Activated B cell treated with CpG ODN at 0.5 μM for 24 hours (primary cell): ENCODE measurements at regions not wholly inside any gene's neighbourhood (a gene's known extent, or its start where the extent isn't known, plus 50 kb on each side); places are given as distances from the start of the nearest gene placed in this dataset.

Experiments used
- ATAC-seq: fragments of 200-7000 bp; cut with Tn5 transposase; one replicate; pipeline ENCODE4 v1.10.0; 2021; ENCODE audit warnings: low read depth, mild to moderate bottlenecking, moderate library complexity
- CTCF ChIA-PET: fragments of 350-600 bp; sonication (Branson Sonifier 250); formaldehyde crosslinking; loops from one replicate; lab custom pipeline; 2021; ENCODE audit warnings: antibody characterized with exemption; lab: Charles Lee
- POLR2A ChIA-PET: fragments of 350-600 bp; sonication (Branson Sonifier 250); formaldehyde crosslinking; loops from one replicate; lab custom pipeline; 2021; ENCODE audit warnings: antibody characterized with exemption; lab: Charles Lee
- DNase-seq: peaks from one replicate; pipeline ENCODE4 v3.0.0; 2022
- H3K27ac Mint-ChIP-seq: one replicate; pipeline ENCODE4 v1.8.0; 2020; ENCODE audit warnings: mixed read lengths
- H3K27me3 Mint-ChIP-seq: one replicate; pipeline ENCODE4 v1.8.0; 2021; ENCODE audit warnings: mixed read lengths
- H3K36me3 Mint-ChIP-seq: one replicate; pipeline ENCODE4 v1.8.0; 2021; ENCODE audit warnings: low read depth, mixed read lengths
- H3K4me1 Mint-ChIP-seq: one replicate; pipeline ENCODE4 v1.8.0; 2021; ENCODE audit warnings: mixed read lengths
- H3K4me3 Mint-ChIP-seq: one replicate; pipeline ENCODE4 v1.8.0; 2020; ENCODE audit warnings: mild to moderate bottlenecking, mixed read lengths
- H3K9me3 Mint-ChIP-seq: one replicate; pipeline ENCODE4 v1.8.0; 2020; ENCODE audit warnings: mixed read lengths
- intact Hi-C: fragments of 100-400 bp; cut with micrococcal nuclease; formaldehyde crosslinking; loops from one replicate; pipeline ENCODE4 v1.15.1; 2024
- TF ChIP-seq, protein P1 (sequence below): fragments of 200-600 bp; IDR thresholded peaks from one replicate; pipeline ENCODE4 v1.8.0; 2022; ENCODE audit warnings: antibody characterized with exemption, mild to moderate bottlenecking

DNA sequence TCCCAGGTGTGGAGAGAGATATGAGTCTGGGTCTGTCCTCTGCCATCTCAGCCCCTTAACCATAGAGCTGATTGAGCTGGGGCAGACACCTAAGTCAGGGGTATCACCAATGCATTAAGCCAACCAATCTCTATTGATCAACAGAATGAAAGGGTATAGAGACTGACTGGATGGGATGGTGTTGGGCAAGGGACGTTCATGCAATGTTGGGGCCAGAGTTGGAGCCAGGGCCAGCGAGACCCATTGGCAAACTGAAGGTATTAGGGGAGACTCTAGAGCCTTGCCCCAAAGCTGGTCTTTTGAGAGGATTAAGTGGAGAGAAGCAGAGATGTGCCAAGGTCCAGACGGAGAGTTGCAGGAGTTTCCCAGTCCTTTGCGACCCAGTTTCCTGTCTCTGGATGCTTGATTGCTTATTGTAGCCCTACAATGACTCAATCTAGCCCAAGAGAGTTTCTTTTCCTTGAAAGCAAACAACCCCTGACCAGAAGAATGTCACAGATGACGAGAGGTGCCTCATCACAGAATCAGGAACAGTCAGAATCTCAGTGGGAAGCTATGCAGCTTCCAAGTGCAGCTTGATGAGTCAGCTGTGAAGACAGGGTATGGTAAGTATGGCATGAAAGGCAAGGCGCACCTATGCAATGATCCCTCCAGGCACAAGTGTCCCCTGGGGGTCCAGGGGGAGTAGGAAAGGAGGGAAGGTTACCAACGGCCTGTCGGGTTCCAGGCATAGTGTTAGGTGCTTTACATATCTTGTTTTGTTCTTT is 137.2 kb downstream of the UTP18 start:
- TF ChIP-seq, protein P1, sequence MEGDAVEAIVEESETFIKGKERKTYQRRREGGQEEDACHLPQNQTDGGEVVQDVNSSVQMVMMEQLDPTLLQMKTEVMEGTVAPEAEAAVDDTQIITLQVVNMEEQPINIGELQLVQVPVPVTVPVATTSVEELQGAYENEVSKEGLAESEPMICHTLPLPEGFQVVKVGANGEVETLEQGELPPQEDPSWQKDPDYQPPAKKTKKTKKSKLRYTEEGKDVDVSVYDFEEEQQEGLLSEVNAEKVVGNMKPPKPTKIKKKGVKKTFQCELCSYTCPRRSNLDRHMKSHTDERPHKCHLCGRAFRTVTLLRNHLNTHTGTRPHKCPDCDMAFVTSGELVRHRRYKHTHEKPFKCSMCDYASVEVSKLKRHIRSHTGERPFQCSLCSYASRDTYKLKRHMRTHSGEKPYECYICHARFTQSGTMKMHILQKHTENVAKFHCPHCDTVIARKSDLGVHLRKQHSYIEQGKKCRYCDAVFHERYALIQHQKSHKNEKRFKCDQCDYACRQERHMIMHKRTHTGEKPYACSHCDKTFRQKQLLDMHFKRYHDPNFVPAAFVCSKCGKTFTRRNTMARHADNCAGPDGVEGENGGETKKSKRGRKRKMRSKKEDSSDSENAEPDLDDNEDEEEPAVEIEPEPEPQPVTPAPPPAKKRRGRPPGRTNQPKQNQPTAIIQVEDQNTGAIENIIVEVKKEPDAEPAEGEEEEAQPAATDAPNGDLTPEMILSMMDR, result no peak
- H3K9me3 Mint-ChIP-seq, result no peaks in the 10 kb centered on the region
- CTCF ChIA-PET, result no interaction called here
- intact Hi-C loops, result no loop called here
- POLR2A ChIA-PET, result no interaction called here
- H3K36me3 Mint-ChIP-seq, result no peaks in the 10 kb centered on the region
- ATAC-seq (no peak), DNase-seq (no peak)
- no peak overlapping the region for H3K27ac Mint-ChIP-seq
- H3K27me3 Mint-ChIP-seq, result peaks cover 2% of the 10 kb centered on the region
- no peak overlapping the region for H3K4me3 Mint-ChIP-seq
- no peaks in the 10 kb centered on the region for H3K4me1 Mint-ChIP-seq

DNA sequence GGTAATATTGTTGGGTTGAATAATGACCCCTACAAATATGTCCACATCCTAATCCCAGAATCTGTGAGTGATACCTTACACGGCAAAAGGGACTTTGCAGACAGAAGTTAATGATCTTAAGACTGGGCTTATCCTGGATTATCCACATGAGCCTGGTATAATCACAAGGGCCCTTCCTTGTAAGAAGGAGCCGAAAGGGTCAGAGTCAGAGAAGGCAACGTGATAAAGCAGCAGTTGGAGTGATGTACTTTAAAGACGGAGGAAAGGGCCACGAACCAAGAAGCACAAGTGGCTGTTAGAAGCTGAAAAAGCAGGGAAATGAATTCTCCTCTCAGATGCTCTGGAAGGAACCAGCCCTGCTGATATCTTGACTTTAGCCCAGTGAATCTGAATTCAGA is 137.8 kb downstream of the UTP18 start:
- Mint-ChIP-seq H3K27me3 (no peaks in the 10 kb centered on the region), H3K27ac (no peak overlapping the region), H3K36me3 (no peaks in the 10 kb centered on the region), H3K9me3 (no peaks in the 10 kb centered on the region), H3K4me3 (no peak overlapping the region), H3K4me1 (no peaks in the 10 kb centered on the region)
- TF ChIP-seq, protein P1, result no peak
- ChIA-PET POLR2A (no interaction called here), CTCF (no interaction called here)
- ATAC-seq (no peak), DNase-seq (no peak)
- intact Hi-C loops, result no loop called here

DNA sequence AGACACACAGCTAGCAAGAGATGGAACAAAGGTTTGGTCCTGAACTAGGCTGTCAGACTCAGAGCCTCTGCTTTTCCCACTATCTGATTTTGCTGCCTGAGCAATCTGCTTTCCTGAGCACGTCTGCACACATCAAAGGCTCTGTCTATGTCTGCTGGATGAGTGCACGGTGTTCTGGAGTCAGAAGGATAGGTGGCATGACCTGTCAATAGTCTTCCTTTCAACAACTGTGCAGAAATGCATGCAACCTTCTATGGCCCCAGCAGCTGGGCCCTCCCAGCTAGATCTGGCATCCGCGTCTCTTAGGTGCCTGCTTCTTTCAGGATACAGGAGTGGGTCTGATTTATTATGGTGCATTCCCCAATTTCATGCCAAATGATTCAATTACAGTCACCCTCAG is 138.3 kb downstream of the UTP18 start:
- intact Hi-C loops, result no loop called here
- ATAC-seq (no peak), DNase-seq (no peak)
- H3K27ac Mint-ChIP-seq, result no peak overlapping the region
- ChIA-PET CTCF (no interaction called here), POLR2A (no interaction called here)
- no peaks in the 10 kb centered on the region for H3K27me3 Mint-ChIP-seq
- H3K4me1 Mint-ChIP-seq, result no peaks in the 10 kb centered on the region
- H3K9me3 Mint-ChIP-seq, result no peaks in the 10 kb centered on the region
- TF ChIP-seq, protein P1, result no peak
- no peaks in the 10 kb centered on the region for H3K36me3 Mint-ChIP-seq
- no peak overlapping the region for H3K4me3 Mint-ChIP-seq

DNA sequence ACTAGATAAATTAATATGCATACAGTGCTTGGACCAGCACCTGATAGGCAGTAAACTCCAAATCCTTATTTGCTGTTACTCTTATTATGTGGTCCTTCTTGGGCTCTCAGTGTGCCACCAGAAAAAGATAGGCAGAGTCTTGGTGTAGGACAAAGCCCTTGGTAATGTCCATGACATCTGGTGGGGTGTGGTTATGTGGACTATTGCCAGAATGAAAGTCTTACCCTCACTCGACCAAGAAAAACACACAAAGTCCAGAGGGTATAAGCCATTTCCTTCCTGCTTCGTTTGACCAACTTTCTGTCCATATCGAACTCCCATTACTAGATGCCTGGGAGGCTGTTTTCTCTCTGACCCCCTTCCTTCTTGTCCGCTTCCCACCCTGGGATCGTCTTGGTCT is 140.9 kb downstream of the UTP18 start:
- ChIA-PET POLR2A (no interaction called here), CTCF (no interaction called here)
- TF ChIP-seq, protein P1, result no peak
- Mint-ChIP-seq H3K36me3 (no peaks in the 10 kb centered on the region), H3K9me3 (no peaks in the 10 kb centered on the region), H3K4me3 (no peak overlapping the region), H3K27me3 (no peaks in the 10 kb centered on the region), H3K4me1 (no peaks in the 10 kb centered on the region), H3K27ac (no peak overlapping the region)
- intact Hi-C loops, result no loop called here
- ATAC-seq, result no peak
- no peak for DNase-seq

DNA sequence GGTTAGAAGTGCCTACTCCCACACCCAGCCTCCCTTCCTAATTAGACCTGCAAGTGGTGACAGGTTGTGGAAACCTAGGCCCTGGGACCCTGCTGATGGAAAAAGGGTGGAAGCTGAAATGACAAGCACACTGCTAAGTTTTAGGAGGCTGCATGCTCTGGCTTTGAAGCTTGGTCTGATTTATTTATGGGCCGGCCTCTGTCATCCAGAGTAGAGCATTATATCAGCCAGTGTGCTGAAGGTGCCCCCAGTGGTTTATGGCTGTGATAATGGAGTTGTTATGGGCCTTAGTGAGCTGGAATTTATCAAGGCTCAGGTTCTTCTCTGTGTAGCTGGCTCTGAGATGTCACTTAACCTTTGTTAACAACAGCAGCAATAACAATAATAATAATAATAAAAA is 142.6 kb downstream of the UTP18 start:
- no peaks in the 10 kb centered on the region for H3K9me3 Mint-ChIP-seq
- ATAC-seq (no peak), DNase-seq (no peak)
- no peaks in the 10 kb centered on the region for H3K36me3 Mint-ChIP-seq
- no peak overlapping the region for H3K27ac Mint-ChIP-seq
- CTCF ChIA-PET, result no interaction called here
- H3K4me1 Mint-ChIP-seq, result no peaks in the 10 kb centered on the region
- no peak overlapping the region for H3K4me3 Mint-ChIP-seq
- intact Hi-C loops, result no loop called here
- POLR2A ChIA-PET, result no interaction called here
- TF ChIP-seq, protein P1, result no peak
- peaks cover 5% of the 10 kb centered on the region for H3K27me3 Mint-ChIP-seq
